ENCODE measurements at regions not wholly inside any gene's neighbourhood (a gene's known extent, or its start where the extent isn't known, plus 50 kb on each side); places are given as distances from the start of the nearest gene placed in this dataset.

GRCh38 chr10:128994598-128995143 is 472.4 kb upstream of the MGMT start:
- DNase-seq: no peak

DNA sequence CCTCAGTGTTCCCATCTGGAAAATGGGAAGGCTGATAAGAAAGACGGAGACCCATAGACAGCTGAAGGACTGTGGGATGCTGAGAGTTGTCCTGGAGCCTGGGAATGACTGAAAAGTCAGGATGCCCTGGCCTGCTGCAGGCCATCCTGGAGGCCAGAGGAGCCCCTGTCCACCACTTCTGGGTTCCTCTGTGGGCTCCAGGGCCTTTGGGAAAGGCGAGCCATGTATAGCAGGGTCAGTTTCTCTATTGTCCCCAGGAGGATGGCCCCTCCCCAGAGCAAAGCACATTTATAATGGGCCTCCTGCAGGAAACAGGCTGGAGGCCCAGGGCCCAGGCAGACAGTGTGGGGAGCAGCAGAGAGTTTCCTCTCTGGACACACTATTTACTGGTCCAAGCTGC is 471.4 kb upstream of the MGMT start:
- DNase-seq: no peak

- DNase-seq: no peak
Measured at GRCh38 chr10:128996092-128996491, 470.9 kb upstream of the MGMT start.

- DNase-seq: no peak
Measured at GRCh38 chr10:128998101-128998805, 468.8 kb upstream of the MGMT start.

- no peak for DNase-seq
Measured at GRCh38 chr10:129004398-129004797, 462.6 kb upstream of the MGMT start.

DNA sequence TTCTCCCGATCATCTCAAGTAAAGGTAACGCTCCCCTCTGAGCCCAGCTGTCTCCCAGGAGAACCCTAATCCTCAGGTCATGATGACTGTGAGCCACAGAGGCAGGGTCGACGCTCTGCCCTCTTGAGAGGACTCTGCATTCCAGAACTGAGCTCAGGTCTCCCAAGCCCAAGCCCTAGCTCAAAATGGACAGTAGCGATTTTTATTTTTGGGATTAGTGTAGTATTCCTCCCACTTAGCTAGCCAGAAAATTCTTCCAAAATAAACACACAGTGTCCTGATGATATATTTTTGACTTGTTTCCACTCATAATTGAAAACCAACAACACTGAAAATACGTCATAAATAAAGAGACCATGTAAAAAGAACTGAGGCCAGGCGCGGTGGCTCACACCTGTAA is 462.0 kb upstream of the MGMT start:
- no peak for DNase-seq

- no peak for DNase-seq
Measured at GRCh38 chr10:129005804-129006203, 461.2 kb upstream of the MGMT start.

DNA sequence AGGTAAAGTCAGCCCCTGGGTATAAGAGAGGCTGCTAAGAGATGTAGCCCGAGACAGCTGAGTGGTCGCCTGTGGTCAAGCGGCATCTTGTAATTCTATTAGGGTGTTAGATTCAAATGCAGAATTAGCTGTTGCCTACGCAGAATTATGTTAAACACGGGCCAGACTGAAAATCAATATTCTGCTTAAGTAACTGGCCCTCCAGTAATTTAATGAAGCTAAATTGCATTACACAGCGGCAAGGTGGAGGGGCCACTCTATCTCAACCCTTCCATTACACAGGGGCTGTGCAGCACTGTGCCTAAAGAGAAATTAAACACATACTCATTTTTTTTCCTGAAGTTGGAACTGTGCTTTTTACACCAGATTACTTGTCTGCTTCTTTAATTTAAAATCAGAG is 448.5 kb upstream of the MGMT start:
- no peak for DNase-seq

- no peak for DNase-seq
Measured at GRCh38 chr10:129020651-129021330, 446.2 kb upstream of the MGMT start.

DNA sequence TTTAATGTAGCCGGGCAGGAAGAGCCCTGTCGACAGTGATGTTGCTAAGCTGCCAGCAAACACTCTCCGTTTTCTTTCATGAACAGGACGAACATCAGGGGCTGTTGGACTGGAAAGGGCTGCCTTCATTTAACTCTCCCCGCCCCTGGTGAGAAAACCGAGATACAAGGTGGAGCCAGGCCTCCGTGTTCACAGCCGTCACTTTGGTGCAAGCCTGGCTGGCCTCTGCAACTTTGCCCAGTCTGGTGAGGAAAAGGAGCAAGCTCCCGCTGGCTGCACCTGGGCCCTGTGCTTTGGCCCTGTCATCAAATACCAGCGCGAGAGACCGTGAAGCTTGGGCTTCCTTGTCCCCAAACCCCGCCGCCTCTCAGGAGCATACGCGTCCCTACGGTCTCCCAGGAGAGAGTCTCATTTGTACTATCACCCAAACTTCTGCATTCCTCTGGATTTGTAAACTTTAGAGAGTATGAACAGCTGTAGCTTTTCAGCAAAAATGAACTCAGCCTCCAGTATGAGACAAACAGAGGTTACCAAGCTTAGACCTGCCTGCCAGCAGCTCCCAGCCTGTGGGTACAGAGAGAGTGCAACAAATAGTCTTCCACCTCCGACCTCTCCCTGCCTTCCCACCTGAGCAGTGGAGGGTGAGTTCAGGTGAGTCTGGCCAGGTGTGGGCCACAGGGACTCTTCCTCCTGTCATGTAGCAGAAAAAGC is 445.3 kb upstream of the MGMT start:
- no peak for DNase-seq

GRCh38 chr10:129023082-129023481 is 444.0 kb upstream of the MGMT start:
- no peak for DNase-seq

- DNase-seq: no peak
Measured at GRCh38 chr10:129024046-129024445, 443.0 kb upstream of the MGMT start.

DNA sequence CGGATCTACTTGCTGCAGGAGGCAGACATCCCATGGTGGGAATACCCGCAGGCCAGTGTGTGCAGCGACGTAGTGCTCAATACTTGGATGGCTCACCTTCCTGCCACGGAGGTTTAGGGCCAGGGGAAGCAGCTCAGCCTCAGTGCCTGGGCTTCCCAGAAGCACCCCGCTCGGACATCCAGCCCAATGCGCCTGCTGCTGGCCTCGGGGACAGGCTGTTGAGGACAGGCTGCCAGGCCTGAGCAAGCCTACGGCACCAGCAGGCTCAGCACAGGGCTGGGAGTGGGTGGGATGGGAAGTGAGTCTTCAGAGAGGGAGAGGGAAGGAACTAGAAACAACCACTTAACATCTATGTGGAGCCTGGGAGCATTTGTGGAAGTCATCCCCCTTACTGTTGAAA is 441.3 kb upstream of the MGMT start:
- no peak for DNase-seq

- no peak for DNase-seq
Measured at GRCh38 chr10:129027906-129028305, 439.1 kb upstream of the MGMT start.

GRCh38 chr10:129028451-129028850 is 438.6 kb upstream of the MGMT start:
- no peak for DNase-seq

DNA sequence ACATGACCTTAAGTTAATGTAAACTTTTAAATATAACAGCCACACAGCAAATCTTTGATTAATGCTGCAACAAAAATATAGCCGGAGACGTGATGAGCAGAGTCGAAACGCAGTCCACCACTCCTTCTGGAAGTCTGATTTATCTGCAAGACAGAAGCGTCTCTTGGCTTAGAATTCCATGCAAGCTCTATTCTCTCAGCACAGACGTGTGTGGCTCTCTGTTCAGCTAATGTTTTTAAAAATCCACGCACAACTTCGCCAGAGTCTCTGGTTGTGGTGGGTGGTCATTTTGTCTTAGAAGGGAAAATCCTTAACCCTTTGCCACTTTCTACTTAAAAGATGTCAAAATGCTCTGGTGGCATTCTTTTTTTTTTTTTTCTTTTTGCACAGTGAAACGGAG is 438.0 kb upstream of the MGMT start:
- DNase-seq: no peak

GRCh38 chr10:129029851-129030602 is 437.0 kb upstream of the MGMT start:
- DNase-seq: no peak

GRCh38 chr10:129030603-129030895 is 436.5 kb upstream of the MGMT start:
- DNase-seq: no peak

DNA sequence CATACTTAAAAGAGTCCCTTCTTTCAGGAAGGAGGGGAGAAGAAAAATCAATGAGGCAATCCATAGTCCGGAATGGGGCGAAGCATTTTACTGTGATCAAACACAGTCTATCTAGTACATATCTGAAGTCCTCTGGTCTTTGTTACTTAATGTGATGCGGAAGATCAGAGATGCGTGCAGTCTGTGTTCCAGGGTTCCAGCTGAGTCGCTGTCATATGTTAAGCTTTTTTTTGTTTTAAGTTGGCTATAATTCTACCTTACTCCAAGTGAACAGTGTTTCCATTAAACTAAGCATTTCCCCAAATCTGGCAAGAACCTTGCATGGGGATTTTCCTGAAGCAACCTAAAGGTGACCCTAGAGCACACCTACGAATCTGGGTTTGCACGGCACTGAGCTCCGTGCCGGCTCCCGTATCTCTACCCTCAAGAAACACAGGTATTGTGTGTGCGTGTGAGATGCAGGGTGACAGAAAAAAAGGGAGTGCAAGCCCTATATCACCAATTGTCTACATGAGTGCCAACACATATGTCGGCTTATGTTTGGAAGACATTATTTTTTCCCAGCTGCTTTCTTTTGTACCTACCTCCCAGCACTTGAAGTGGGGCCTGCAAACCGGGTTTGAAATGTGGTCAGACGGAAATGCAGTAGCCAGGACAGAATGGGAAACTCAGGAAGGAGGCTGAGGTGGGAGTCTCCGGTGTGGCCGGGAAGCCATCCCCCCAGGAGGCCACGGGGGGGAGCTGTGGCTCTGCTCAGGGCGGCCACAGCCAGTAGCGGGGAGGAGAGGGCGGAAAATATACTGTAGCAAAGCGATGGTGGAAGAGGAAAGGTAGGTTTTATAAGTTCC is 435.8 kb upstream of the MGMT start:
- DNase-seq: peak; percentile 37

DNA sequence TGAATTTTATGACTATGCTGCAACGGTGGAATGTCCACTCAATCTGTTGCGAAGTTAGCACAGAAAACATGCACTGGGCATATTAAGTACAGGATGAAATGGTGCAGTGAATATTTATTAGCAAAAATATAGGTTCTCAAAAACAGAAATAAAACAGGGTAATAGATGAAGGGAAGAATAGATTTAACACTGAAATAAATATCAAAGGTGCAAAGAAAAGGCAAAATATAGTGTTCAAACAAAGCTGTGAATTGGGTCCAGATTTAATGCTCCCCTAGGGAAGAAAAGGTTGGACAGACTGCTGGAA is 435.2 kb upstream of the MGMT start:
- no peak for DNase-seq

DNA sequence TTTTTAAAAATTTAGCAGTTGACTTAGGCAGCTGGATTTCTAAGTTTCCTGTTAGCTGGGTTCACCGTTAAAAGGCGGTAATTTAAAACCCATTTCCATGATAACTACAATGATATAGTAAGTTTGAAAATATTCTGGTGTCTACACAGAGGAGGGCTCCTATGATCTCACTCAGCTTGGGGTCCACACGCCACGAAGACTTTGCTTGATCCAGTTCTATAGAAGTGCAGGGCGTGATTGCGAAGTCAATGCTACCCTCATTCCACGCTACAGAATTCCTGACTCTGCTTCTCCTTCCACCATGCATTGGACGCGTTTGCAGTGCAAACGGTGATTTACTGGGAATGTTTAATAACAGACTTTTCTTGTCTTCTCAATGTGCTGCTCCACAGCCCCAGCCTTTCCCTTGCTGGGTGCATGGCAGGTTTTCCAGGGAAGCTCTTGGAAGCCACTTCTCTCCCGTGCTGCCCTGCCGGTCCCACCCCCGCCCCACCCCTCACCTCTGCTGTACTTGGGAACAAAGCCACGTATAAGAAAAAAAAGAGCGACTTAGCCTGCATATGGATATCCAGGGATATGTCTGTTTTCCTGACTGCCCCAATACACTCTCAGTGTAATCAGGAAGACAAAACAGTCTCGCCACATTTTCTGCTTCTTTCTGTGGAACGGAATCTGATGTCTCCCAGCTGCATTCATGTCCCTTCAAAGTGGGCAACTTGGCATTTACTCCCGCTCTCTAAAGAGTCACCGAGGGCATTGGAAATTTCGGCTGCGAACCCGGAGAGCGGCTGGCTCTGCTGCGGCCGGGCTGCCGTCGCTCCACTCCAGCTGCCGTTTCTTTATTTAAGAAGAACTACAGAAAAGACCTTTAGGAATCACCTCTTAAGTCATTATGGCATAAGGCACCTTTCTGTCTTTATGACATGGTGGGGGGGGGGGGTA is 434.4 kb upstream of the MGMT start:
- no peak for DNase-seq

Measured in CD4-positive, alpha-beta T cell treated with Interleukin-17A for 1 hour (primary cell).